Astrocyte (in vitro differentiated cells and primary cell): ENCODE measurements at regions not wholly inside any gene's neighbourhood (a gene's known extent, or its start where the extent isn't known, plus 50 kb on each side); places are given as distances from the start of the nearest gene placed in this dataset.
A peak's percentile ranks its signal among the peaks of the same experiment; 100 is the strongest.

ENCODE experiments used
- DNase-seq: peaks from one replicate; pipeline ENCODE4 v3.0.0-alpha.2; 2010; ENCODE audit warnings: low read depth
- FAIRE-seq: peaks from 2 replicates; lab custom pipeline; 2011; peaks lifted over from hg19 to GRCh38; lab: Jason Lieb, UNC
- H2AFZ ChIP-seq: 2 replicates; pipeline ENCODE4 v1.6.0; 2012; ENCODE audit warnings: low read depth, low read length, inconsistent platforms
- H3K27ac ChIP-seq: 2 replicates; pipeline ENCODE4 v1.5.1; 2011; ENCODE audit warnings: low read depth, low read length, inconsistent platforms
- H3K27me3 ChIP-seq: 2 replicates; pipeline ENCODE4 v1.6.0; 2011; ENCODE audit warnings: low read length, inconsistent platforms; ENCODE audit not compliant: insufficient read depth
- H3K36me3 ChIP-seq: 2 replicates; pipeline ENCODE4 v1.5.1; 2011; ENCODE audit warnings: low read length, inconsistent platforms; ENCODE audit not compliant: insufficient read depth
- H3K4me1 ChIP-seq: 2 replicates; pipeline ENCODE4 v1.5.1; 2011; ENCODE audit warnings: low read length, inconsistent platforms; ENCODE audit not compliant: insufficient read depth
- H3K4me2 ChIP-seq: 2 replicates; pipeline ENCODE4 v1.6.0; 2012; ENCODE audit warnings: low read length, inconsistent platforms
- H3K4me3 ChIP-seq: 2 replicates; pipeline ENCODE4 v1.5.1; 2011; ENCODE audit warnings: low read depth, mild to moderate bottlenecking, low read length, inconsistent platforms; ENCODE audit not compliant: insufficient read depth
- H3K79me2 ChIP-seq: 2 replicates; pipeline ENCODE4 v1.6.0; 2012; ENCODE audit warnings: mild to moderate bottlenecking, low read length, inconsistent platforms; ENCODE audit not compliant: insufficient read depth
- H3K9ac ChIP-seq: 2 replicates; pipeline ENCODE4 v1.6.0; 2012; ENCODE audit warnings: mild to moderate bottlenecking, low read length, inconsistent platforms
- H3K9me3 ChIP-seq: 2 replicates; pipeline ENCODE4 v1.5.1; 2012; ENCODE audit warnings: low read depth, mild to moderate bottlenecking, low read length, inconsistent platforms; ENCODE audit not compliant: insufficient read depth
- H4K20me1 ChIP-seq: 2 replicates; pipeline ENCODE4 v1.6.0; 2012; ENCODE audit warnings: low read length, inconsistent platforms; ENCODE audit not compliant: insufficient read depth
- H3K27ac Mint-ChIP-seq: one replicate; pipeline ENCODE4 v1.8.0; 2021; ENCODE audit warnings: mild to moderate bottlenecking, mixed read lengths; ENCODE audit not compliant: unreplicated experiment
- H3K27me3 Mint-ChIP-seq: one replicate; pipeline ENCODE4 v1.8.0; 2021; ENCODE audit warnings: low read depth, mixed read lengths; ENCODE audit not compliant: unreplicated experiment
- H3K36me3 Mint-ChIP-seq: one replicate; pipeline ENCODE4 v1.8.0; 2021; ENCODE audit warnings: low read depth, mixed read lengths; ENCODE audit not compliant: unreplicated experiment
- H3K4me1 Mint-ChIP-seq: one replicate; pipeline ENCODE4 v1.8.0; 2021; ENCODE audit warnings: low read depth, mixed read lengths; ENCODE audit not compliant: unreplicated experiment
- H3K4me3 Mint-ChIP-seq: one replicate; pipeline ENCODE4 v1.8.0; 2021; ENCODE audit warnings: mild to moderate bottlenecking, moderate library complexity, mixed read lengths; ENCODE audit not compliant: unreplicated experiment
- H3K9me3 Mint-ChIP-seq: one replicate; pipeline ENCODE4 v1.8.0; 2021; ENCODE audit warnings: mild to moderate bottlenecking, mixed read lengths; ENCODE audit not compliant: unreplicated experiment
- CTCF ChIP-seq: IDR thresholded peaks from 2 replicates; pipeline ENCODE4 v1.5.1; 2011; ENCODE audit warnings: low read depth, mild to moderate bottlenecking, inconsistent platforms, low read length, moderate library complexity; ENCODE audit not compliant: insufficient read depth
- EZH2 ChIP-seq: IDR thresholded peaks from 2 replicates; pipeline ENCODE4 v1.6.1; 2012; ENCODE audit warnings: mild to moderate bottlenecking, low read length, inconsistent platforms; ENCODE audit not compliant: insufficient read depth

GRCh38 chr6:78492351-78493017 is 374.9 kb upstream of the IRAK1BP1 start:
- no peak for FAIRE-seq
- peak overlapping the region; percentile 6 for H3K9ac ChIP-seq
- no peak overlapping the region for H3K4me3 Mint-ChIP-seq
- no peaks in the 10 kb centered on the region for H4K20me1 ChIP-seq
- no peak overlapping the region for H3K4me3 ChIP-seq
- peak; percentile 22 for DNase-seq
- peaks cover 11% of the 10 kb centered on the region for H3K4me1 Mint-ChIP-seq
- no peaks in the 10 kb centered on the region for H3K36me3 ChIP-seq
- no peak overlapping the region for H2AFZ ChIP-seq
- H3K36me3 Mint-ChIP-seq: no peaks in the 10 kb centered on the region
- no peaks in the 10 kb centered on the region for H3K27me3 Mint-ChIP-seq
- peak overlapping the region; percentile 43 for H3K27ac Mint-ChIP-seq
- no peaks in the 10 kb centered on the region for H3K27me3 ChIP-seq
- H3K9me3 ChIP-seq: no peaks in the 10 kb centered on the region
- peak overlapping the region; percentile 68 for H3K4me2 ChIP-seq
- H3K9me3 Mint-ChIP-seq: no peaks in the 10 kb centered on the region
- peaks cover 12% of the 10 kb centered on the region for H3K4me1 ChIP-seq
- H3K27ac ChIP-seq: peak overlapping the region; percentile 8
- TF ChIP-seq CTCF: no peak
- no peak for TF ChIP-seq EZH2
- no peaks in the 10 kb centered on the region for H3K79me2 ChIP-seq

GRCh38 chr6:78500299-78501089 is 366.9 kb upstream of the IRAK1BP1 start:
- Histone ChIP-seq H4K20me1 (no peaks in the 10 kb centered on the region), H3K79me2 (no peaks in the 10 kb centered on the region), H3K4me2 (no peak overlapping the region), H3K4me3 (no peak overlapping the region), H3K27me3 (no peaks in the 10 kb centered on the region), H3K36me3 (no peaks in the 10 kb centered on the region), H3K27ac (no peak overlapping the region), H3K9ac (no peak overlapping the region), H3K9me3 (no peaks in the 10 kb centered on the region), H3K4me1 (no peaks in the 10 kb centered on the region), H2AFZ (no peak overlapping the region)
- Mint-ChIP-seq H3K27ac (no peak overlapping the region), H3K9me3 (no peaks in the 10 kb centered on the region), H3K27me3 (no peaks in the 10 kb centered on the region), H3K36me3 (no peaks in the 10 kb centered on the region), H3K4me3 (no peak overlapping the region), H3K4me1 (no peaks in the 10 kb centered on the region)
- DNase-seq: no peak
- TF ChIP-seq EZH2 (no peak), CTCF (no peak)
- peak; percentile 82 for FAIRE-seq

- FAIRE-seq (no peak), DNase-seq (no peak)
- H3K79me2 ChIP-seq: no peaks in the 10 kb centered on the region
- H3K27ac ChIP-seq: no peak overlapping the region
- no peak overlapping the region for H3K4me3 Mint-ChIP-seq
- no peaks in the 10 kb centered on the region for H3K4me1 Mint-ChIP-seq
- no peak overlapping the region for H3K27ac Mint-ChIP-seq
- no peaks in the 10 kb centered on the region for H3K36me3 Mint-ChIP-seq
- no peak overlapping the region for H3K4me2 ChIP-seq
- H3K36me3 ChIP-seq: no peaks in the 10 kb centered on the region
- H3K9ac ChIP-seq: no peak overlapping the region
- H3K27me3 Mint-ChIP-seq: no peaks in the 10 kb centered on the region
- no peaks in the 10 kb centered on the region for H3K27me3 ChIP-seq
- H3K4me3 ChIP-seq: no peak overlapping the region
- peaks cover 1% of the 10 kb centered on the region for H3K9me3 Mint-ChIP-seq
- H3K9me3 ChIP-seq: no peaks in the 10 kb centered on the region
- TF ChIP-seq CTCF (no peak), EZH2 (no peak)
- H3K4me1 ChIP-seq: no peaks in the 10 kb centered on the region
- no peaks in the 10 kb centered on the region for H4K20me1 ChIP-seq
- no peak overlapping the region for H2AFZ ChIP-seq
Measured at GRCh38 chr6:78502386-78502887, 364.9 kb upstream of the IRAK1BP1 start.
